HG03520 (cell line): ENCODE measurements at regions not wholly inside any gene's neighbourhood (a gene's known extent, or its start where the extent isn't known, plus 50 kb on each side); places are given as distances from the start of the nearest gene placed in this dataset.
"Not testable (repeated sequence)": the region's sequence is repeated elsewhere in the genome, so short reads cannot be mapped to it uniquely, and the experiment has no call there.

Source experiments
- ATAC-seq: cut with Tn5 transposase; IDR thresholded peaks from one replicate; pipeline ENCODE4 v1.9.1; 2021; ENCODE audit warnings: mild to moderate bottlenecking, moderate library complexity; ENCODE audit not compliant: unreplicated experiment

- no peak for ATAC-seq
Observed at GRCh38 chr1:191700922-191701321, 457.3 kb upstream of the RGS18 start.

DNA sequence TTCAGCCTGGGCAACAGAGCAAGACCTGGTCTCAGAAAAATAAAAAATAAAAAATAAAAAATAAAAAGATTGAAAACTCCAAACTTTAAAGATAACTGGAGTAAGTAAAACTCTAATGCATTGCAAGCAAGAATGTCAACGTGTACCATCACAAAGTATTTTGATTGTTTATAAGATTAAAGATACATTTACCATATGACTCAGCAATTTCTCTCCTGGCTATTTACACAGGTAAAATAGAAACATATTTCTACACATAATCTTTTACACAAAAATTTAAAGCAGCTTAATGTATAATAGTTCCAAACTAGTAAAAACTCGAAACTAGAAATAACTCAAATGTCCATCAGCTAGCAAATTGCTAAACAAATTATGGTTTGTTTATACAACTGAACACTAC lies 456.1 kb upstream of the RGS18 start:
- ATAC-seq: no peak

- ATAC-seq: no peak
Observed at GRCh38 chr1:191707288-191707687, 451.0 kb upstream of the RGS18 start.

- ATAC-seq: no peak
Observed at GRCh38 chr1:191709215-191709614, 449.0 kb upstream of the RGS18 start.

GRCh38 chr1:191711961-191712360 lies 446.3 kb upstream of the RGS18 start:
- ATAC-seq: no peak

DNA sequence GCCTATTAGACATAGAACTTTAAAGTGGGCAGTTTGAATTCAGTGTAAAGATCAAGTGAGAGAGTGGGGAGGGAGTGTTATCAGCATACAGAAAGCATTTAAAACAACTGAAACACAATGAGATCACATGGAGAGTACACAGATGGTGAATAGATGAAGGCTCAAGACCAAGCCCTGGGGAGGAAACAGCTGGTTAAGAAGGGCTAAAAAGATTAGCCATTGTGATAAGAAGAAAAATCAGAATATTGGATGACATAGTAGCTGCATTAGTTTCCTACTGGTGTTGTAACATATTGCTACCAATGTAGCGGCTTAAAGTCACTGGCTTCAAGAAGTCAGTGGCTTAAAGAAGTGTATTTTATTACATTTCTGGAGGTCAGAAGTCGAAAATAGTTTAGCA lies 443.4 kb upstream of the RGS18 start:
- ATAC-seq: no peak

DNA sequence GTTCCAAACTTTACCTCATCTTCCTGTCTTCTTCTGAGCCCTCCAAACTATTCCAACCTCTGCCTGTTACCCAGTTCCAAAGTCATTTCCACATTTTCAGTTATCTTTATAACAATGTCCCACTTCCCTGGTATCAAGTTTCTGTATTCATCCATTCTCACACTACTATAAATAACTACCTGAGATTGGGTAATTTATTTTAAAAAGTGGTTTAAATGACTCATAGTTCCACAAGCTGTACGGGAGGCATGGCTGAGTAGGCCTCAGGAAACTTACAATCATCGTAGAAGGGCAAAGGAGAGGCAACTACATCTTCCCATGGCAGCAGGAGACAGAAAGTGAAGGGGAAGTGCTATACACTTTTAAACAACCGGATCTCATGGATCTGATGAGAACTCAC lies 428.5 kb upstream of the RGS18 start:
- ATAC-seq: no peak

GRCh38 chr1:191731608-191732302 lies 426.5 kb upstream of the RGS18 start:
- not testable (repeated sequence) for ATAC-seq

GRCh38 chr1:191734321-191734720 lies 423.9 kb upstream of the RGS18 start:
- no peak for ATAC-seq

GRCh38 chr1:191739544-191739943 lies 418.7 kb upstream of the RGS18 start:
- no peak for ATAC-seq

- ATAC-seq: no peak
Observed at GRCh38 chr1:191752342-191752741, 405.9 kb upstream of the RGS18 start.

DNA sequence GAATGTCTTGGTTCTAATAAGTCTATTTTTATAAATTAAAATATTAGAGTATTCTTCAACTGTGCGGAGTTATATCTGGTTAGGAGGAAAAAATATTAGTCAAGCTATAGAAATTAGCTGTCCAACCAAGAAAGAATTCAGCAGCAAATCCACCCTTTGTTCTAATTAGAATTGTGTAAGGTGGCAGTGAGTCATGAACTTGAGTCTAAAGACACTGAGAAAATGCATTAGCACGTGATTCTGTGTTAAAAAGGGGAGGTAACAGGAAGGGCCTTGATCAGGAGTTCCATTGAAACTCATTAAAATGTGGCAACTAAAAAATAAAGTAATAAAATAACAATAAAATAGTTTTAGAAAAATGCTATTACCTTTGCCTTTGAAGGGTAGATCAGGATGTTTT lies 398.2 kb upstream of the RGS18 start:
- no peak for ATAC-seq

GRCh38 chr1:191788551-191788950 lies 369.7 kb upstream of the RGS18 start:
- ATAC-seq: no peak

- ATAC-seq: no peak
Observed at GRCh38 chr1:191798178-191798577, 360.1 kb upstream of the RGS18 start.

GRCh38 chr1:191804311-191804710 lies 354.0 kb upstream of the RGS18 start:
- no peak for ATAC-seq

- not testable (repeated sequence) for ATAC-seq
Observed at GRCh38 chr1:191813593-191813992, 344.7 kb upstream of the RGS18 start.

GRCh38 chr1:191818198-191818597 lies 340.1 kb upstream of the RGS18 start:
- ATAC-seq: no peak

DNA sequence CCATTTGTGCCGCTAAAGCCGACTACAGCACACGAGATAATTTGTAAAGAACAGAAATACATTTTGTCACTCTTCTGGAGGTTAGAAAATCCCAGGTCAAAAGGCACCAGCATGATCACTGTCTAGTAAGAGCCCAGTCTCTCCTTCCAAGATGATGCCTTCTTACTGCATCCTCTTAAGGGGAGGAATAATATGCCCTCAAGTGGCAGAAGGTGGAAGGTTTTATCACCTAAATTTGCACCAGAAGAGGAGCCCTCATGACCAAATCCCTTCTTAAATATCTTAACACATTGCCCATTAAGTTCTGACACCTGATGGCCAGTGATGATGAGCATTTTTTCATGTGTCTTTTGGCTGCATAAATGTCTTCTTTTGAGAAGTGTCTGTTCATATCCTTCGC lies 326.7 kb upstream of the RGS18 start:
- no peak for ATAC-seq

- no peak for ATAC-seq
Observed at GRCh38 chr1:191839891-191840290, 318.4 kb upstream of the RGS18 start.

GRCh38 chr1:191851799-191852595 lies 306.3 kb upstream of the RGS18 start:
- ATAC-seq: no peak

DNA sequence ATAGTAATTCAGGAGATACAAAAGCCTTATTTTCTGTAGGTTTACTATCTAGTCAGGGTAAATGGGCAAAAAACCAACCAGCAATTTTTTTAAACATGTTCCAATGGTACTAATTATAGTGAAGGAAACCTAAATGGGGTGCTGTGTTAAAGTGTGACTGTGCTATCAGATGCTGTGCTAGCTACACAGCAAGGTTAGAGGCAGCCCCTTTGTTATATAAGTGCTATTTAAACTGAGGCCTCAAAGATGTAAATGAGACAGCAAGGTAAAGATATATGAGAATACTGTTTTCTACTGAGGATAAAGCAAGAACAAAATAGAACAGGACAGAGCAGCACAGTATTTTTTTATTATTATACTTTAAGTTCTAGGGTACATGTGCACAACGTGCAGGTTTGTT lies 305.4 kb upstream of the RGS18 start:
- ATAC-seq: no peak

DNA sequence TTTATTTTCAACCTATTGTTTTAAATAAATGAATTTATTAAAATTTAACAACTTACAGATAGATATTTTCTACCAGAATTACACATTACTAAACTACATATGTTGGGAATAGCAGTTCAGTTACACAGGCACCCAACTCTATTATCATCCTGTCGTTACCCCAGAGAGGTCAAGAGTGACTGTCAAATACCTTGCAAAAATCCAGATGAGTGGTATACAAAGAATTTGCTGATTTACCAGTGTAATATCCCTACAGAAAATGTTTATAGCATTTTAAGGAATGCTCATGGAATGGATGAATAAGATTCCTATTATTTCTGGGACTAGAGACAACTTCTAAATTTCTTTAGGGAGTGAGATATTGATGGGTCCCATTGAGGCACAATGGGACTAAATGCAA lies 300.7 kb upstream of the RGS18 start:
- ATAC-seq: no peak
